Left colon (tissue), 2 donors: ENCODE measurements at regions not wholly inside any gene's neighbourhood (a gene's known extent, or its start where the extent isn't known, plus 50 kb on each side); places are given as distances from the start of the nearest gene placed in this dataset.

Experiments
- ATAC-seq: fragments of 200-7000 bp; cut with Tn5 transposase; one replicate; pipeline ENCODE4 v1.9.1; 2020; ENCODE audit warnings: mild to moderate bottlenecking, moderate library complexity
- DNase-seq, 2 donors: peaks; one replicate each; pipeline ENCODE4 v3.0.0-alpha.2; 2020
- intact Hi-C, 2 donors: fragments of 100-400 bp; cut with DNase I in 1 of 2; cut with micrococcal nuclease in 1 of 2; formaldehyde crosslinking; loops; one replicate each; pipeline versions ENCODE4 v1.11.2 to v1.14.0; 2022; cut with DNase I, micrococcal nuclease
- donor health status: DM: no; HTN: no; CAD: no.
- donor health status: DM: yes; HTN: yes; CAD: no.

DNA sequence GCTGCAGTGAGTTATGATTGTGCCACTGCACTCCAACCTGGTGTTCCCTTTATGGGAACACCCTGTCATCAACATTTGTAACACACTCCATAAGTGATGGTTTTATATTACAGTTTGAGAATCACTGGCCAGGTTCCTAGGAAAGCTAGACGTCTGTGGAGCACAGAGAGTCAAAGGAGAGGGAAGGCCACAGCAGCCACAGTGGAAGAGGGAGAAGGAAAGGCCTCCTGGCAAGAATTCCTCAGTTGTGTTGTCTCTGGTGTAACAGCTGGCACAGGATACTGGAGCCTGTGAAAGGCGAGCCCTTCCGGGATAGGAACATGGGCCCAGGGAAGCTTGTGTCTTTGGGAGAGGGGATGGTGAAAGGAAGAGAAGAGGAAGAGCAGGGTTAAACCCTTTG, 360.5 kb upstream of the PIK3C3 start:
- DNase-seq = no peak
- intact Hi-C loops = no loop called here
- ATAC-seq = peak; percentile 25

DNA sequence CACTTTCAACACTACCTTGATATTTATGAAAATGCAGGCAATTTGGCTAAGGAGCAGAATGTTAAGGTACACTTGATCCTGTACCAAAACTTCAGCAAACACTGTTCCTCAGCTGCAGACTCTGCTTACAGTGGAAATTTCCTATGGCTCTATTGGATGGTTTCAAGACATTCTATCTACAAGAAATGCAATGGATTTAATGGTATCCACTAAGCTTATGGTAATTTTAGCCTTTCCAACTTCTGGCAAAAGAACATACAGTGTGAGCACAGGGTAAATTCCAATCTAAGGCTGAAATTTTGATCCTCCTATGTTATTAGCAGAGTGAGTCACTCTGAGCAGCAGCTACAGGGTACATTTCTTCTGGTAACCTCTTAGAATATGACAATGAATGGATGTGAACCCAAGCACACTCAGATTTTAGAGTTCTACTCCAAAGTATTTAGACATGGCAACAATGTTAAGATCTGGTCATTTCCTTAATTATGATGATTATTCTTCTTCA, 361.8 kb upstream of the PIK3C3 start:
- ATAC-seq (no peak), DNase-seq (no peak)
- intact Hi-C loops = no loop called here

DNA sequence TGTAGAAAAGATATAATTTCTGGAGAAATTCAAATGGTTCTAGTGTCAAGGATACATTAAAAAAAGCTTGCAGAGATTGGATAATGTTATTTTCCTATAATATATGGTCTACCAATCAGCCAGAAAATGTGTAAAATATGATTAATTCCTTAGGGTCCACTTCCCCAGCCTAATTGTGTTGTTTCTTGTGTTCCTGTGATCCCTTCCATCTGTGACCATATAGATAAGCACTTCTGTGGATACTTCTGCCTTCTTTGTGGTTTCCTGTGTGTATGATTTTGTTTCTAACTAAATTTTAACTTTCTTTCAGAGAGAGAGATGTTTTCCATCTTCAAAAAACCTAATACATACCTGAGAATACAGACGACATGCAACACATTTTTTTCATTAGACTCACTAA, 367.1 kb upstream of the PIK3C3 start:
- no peak for ATAC-seq
- no peak for DNase-seq
- intact Hi-C loops = no loop called here

DNA sequence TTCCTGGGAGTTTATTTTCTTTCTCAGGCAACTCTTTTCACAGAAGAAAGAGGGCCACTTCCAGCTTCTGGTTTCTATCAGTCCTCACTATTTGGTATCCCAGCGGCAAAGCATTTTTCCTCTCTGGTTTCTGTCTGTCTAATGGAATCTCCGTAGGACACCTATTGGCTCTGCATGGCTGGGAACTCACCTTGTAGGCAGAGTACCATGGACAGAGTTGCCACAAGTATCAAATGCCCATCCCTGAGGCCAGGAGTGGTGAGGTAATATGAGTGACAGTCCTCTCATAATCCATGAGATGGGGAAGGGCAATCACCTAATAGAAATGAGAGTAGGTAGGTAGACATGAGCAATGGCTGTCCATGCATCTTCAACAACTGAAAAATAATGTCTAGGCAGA, 369.5 kb upstream of the PIK3C3 start:
- ATAC-seq = no peak
- no peak for DNase-seq
- intact Hi-C loops = no loop called here

DNA sequence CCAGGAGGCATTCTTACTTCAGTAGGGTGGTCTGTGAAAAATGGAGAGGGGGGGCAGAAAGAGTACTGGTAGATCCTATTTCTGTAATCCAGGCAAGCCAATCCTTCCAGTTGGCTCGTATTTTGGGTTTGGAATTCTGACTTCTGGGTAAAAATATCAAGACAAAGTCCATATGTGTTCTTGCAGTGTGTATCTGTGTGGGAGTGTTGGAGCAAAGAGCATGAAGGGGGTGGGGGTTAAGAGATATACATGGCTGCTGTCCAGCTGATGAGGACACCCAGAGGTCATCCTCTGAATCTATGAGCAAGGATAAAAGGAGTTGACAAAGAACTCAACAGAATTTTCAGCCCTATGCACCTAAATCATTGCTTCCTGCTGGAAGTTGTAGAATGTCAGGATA, 375.8 kb upstream of the PIK3C3 start:
- intact Hi-C loops = no loop called here
- DNase-seq (no peak), ATAC-seq (no peak)

DNA sequence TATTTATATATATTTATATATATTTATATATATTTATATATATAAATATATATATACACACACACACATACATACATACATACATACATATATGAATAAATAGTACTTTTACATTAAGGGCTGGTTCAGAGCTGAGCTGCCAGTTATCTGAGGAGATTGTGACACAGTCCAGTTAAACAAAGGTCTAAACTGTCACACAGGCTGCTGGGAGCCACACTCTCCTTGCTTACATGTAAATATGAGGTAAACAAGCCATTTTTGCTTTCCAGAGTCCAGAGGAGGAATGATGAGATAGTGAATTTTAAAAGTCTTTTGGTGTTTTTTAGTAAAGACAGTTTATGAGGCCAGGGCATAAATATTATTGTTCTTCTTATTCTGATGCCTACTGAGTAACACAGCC, 377.5 kb upstream of the PIK3C3 start:
- no peak for ATAC-seq
- no peak for DNase-seq
- intact Hi-C loops = no loop called here

DNA sequence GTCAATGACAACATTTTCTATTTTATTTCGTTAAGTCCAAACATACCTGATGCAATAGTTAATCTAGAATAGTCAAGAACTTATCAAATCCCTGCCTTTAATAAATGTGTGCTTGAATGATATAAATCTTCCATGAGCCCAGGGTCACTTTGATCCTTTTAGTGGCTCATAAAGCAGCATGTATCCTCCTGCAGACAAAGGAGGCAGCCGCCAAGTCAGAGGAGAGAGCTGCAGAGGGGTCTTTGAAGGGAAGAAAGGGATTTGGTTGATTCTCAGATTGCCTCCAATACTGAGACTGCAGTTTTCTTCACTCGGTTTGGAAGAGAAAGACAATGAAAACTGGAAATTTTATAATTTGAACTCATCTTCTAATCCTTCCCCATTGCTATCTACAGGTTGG, 378.4 kb upstream of the PIK3C3 start:
- intact Hi-C loops = no loop called here
- DNase-seq = no peak

DNA sequence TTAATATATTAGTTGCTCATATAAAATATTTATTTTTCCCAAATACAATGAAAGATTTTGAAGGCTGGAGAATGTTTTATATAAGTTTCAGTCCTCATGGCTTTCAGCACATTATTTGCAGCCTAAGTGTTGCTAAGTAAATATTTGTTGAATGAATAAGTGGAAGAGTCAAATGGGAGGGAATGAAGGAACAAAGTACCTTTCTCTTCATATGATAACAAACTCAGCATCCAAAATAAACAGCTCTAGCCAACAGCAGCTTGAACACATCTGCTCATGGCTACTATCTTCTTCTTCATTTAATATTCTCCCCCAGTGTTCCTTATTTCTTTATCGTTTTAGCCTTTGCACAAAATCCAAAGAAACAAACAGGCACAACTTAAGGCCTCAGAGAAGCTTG, 385.2 kb upstream of the PIK3C3 start:
- DNase-seq (no peak), ATAC-seq (no peak)
- intact Hi-C loops = no loop called here

More for the DNA sequence above, 378.4 kb upstream of the PIK3C3 start:
- no peak for ATAC-seq

DNA sequence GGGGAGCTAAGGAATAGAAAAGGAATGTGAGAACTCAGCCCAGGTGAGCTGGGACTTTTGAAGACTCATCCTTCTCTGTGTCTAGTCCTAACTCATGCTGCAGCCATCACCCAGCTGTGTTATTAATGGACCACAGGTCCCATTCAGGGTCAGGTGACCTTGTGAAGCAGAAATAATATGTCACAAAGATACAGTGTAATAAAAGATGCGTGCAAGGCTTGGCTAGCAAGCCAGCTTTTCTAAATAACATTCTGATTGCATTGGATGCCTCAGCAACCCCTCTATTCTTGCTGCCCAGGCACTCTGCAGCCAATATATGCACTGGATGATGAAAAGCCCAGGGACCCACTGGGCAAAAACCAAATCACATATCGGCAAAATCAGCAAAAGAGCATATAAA, 393.1 kb upstream of the PIK3C3 start:
- ATAC-seq = no peak
- intact Hi-C loops = no loop called here
- DNase-seq = no peak

DNA sequence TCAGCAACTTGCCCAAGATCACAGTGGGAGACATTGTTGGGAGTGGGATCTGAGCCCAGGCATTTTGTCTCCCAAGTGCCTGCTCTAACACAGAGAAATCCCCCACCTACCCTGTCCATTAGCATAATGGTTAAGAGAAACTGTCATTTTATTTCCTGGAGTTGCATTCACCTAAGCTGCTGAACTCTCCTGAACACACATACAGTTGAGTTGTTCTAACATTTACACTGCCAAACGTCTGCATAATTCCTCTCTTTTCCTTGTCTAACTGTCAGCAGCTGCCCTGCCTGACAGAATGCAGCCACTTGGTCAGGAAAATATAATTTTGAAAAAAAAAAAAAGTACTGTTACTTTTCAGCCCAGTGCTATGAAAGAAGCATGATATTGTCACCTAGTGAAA, 396.3 kb upstream of the PIK3C3 start:
- no peak for ATAC-seq
- intact Hi-C loops = no loop called here
- no peak for DNase-seq

DNA sequence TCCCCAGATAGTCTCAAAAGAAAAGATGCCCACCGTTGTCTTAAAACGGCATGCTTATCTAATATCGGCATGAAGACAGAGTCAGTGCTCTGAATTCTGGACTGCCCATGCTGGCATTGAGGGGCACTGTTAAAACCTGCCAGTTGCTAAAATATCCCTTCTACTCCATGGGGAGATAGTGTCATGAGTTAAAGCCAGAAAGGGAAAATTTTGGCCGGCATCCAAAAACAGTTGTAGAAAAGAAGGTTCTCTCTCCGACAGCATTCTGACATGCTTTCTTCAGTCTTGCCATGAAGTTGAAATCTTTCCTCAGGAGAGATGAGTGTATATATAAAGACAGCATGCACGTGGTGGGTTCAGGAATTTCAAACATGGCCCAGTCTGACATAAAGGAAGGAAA, 401.3 kb upstream of the PIK3C3 start:
- no peak for ATAC-seq
- no peak for DNase-seq
- intact Hi-C loops = no loop called here

DNA sequence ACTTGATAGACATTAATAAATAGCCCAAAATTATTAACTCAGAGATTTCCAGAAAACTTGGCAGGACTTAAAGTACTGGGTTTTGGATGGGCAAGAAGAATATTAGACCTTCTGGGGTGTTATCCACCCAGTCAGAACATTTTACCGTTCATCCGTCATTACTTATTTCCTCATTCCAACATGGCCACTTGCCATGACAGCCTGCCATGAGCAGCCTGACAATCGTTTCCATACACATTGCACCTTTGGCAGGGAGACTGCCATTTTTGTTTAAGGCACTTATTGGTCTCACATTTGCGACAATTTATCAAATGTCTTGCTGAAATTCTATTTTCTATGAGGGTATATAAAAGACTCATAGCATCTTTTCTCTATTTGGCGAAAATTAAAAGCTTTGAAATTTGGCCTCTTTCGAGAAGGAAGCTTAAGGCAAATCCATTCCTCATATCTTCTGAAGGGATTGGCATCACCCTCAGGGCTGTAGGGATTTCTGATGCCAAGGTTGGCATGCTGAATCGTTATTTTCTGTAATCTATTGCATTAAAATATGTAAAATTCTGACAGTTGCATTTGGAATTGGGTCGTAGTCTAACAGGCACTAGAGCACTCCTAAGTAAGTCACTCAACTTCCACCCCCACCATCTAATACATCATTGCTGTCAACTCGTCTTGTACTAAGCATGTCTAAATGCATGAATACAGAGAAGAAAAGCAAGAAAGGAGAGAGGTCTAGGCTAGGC, 406.3 kb upstream of the PIK3C3 start:
- intact Hi-C loops = no loop called here
- no peak for ATAC-seq
- DNase-seq = no peak

DNA sequence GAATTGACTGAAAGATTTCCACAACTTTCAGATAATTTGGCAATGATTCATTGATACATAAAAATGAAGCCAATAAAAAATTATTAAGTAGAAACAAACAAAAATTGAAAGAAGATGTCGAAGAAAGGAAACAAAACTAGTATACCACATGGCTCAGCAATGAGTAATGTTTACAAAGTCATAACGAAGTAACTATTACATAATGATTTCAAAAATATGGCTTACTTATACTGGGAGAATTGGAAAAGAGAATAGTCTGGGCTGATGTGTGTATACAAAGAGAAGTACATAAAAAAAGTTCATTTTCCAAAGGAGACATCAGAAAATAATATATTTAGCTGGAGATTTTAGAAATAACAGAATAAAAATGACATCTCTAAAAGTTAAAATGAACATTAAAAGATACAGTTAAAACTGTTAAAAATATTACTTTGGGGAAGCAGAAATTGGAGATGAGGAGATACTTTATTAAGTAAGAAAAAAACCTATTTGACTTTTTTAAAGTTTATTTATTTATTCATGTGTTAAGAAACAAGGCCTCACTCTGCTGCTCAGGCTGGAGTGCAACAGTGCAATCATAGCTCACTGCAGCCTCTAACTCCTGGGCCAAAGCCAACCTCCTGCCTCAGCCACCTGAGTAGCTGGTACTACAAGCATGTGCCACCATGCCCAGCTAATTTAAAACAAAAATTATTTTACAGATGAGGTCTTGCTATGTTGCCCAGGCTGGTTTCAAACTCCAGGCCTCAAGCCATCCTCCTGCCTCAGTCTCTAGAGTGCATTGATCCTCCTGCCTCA, 409.7 kb upstream of the PIK3C3 start:
- intact Hi-C loops = no loop called here

DNA sequence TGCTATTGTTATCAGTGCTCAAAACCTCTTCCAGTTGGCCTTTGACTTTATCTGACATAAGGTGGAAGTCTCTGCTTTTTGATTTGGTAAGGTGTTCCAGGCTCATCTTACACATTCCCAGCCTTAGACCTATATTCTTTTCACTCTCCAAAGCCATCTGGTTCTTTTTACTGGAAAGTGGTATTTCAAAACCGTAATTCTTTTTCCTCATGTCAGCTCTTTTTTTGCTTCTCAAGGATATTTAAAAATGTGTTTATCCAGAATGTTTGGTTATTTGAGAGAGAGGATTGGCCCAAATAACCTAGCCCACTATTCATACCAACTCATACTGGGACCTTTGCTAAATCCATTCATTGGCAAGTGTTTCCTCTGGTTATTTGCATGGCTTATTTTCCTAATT, 411.2 kb upstream of the PIK3C3 start:
- DNase-seq = no peak
- intact Hi-C loops = no loop called here
- no peak for ATAC-seq

More for the DNA sequence above, 409.7 kb upstream of the PIK3C3 start:
- ATAC-seq = no peak
- no peak for DNase-seq

DNA sequence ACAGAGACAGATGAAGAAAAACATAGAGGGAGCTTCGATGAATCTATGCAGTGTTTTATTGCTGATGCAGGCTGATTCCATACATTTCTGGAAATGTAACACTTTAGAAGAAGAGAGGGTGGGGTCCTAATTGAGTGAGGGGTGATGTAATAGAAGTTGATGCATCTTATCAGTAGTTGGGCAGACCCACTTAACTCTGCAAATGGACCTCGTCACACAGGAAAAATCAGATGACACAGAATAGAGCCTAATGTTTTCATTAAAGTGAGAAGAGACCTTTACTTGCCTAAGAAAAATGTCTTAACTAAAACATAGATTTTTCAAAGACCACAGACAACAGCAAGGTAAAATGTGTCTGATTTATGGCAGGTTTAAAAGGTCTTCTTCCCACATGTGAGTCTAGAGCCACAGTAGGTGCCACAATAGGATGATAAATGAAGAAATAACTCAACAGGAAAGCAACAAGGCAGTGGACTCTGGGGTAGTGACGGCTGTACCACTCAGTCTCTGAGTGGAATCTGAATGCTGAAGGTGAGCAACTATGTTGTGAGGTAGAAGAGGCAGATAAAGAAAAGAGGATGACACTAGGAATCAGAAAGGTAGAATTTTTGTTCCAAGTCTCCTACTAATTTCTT, 414.7 kb upstream of the PIK3C3 start:
- intact Hi-C loops = no loop called here
- no peak for DNase-seq
- no peak for ATAC-seq

DNA sequence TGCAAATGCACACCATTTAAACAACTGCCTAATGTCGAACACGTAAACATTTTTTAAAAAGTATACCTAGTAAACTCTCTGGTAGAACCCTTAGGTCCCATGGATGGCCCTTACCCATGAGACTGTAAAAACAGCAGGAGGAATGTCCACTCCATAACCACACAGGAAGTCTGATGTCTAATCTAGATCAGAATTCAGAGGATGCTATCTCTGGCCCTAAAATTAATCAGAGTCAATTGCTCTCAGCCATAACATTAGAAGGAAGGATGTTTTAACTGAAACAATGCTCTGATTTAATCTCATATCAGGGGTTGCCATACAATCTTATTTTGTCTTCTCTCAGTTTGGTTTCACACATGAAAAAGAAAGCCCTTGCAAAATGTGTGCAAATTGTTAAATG, 416.3 kb upstream of the PIK3C3 start:
- no peak for ATAC-seq
- intact Hi-C loops = no loop called here
- DNase-seq = no peak

DNA sequence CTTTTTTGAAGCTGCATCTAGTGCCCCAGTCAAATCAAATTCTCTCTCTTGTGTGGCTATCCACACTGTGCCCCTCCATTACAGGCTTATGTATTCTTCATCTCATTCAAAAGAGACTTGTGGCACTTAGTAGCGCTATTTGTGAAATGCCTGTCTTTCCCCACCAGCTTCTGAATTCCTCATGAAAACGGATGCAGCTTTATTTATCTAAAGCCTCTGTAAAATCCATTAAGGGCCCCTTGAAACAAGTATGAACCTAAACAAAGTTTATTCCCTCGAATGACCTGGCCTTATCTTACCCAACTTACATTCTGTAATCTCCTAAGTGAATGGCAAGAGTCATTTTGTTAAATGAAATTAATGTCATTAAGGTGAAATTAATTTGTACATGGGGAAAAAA, 417.4 kb upstream of the PIK3C3 start:
- intact Hi-C loops = no loop called here
- DNase-seq = no peak
- no peak for ATAC-seq

DNA sequence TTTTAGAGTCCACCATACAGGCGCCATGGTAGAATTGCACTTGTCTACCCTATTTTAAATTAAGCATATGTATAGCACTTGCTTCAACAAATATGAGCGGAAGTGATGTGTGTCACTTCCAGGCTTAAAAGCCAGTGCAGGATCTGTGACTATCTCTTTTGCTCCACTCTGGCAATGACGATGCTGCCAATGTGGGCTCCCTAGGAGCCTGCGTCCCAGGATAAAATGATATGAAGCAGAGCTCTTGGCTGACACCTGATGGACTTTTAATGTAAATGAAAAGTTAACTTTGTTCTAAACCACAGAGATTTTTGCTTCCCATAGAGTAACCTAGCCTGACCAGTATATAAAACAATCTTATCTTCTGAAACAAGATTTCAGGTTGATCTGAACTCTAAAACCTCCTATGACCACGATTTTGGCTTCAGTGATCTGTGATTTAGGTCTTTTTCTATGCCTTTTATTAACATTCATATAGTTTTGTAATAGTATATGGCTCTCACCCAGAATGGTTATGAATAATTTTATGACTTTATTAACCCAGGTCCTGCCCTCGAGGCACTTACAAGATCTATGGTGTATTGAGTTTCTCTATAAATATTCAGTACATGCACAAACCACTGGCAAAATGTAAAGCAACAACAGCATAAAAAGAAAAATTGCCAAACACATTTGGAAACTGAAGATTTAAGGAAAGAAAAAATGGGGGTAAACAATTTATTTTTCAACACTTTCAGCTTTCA, 422.5 kb upstream of the PIK3C3 start:
- intact Hi-C loops = no loop called here

DNA sequence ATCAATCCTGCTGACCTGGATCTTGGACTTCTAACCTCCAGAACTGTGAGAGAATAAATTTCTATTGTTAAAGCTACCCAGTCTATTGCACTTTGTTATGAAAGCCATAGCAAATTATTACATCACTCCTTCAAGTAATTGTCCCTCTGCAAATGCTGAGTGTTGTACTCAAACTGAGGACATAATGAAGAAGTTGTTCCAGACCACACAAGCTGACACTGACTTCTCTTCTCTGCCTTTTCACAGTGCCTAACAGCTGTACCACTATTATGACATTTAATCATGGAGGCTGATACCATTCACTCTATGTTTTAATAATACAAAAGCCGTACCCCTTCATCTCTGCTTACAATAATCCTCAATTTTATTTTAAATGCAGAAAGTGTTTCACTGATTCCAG, 424.1 kb upstream of the PIK3C3 start:
- ATAC-seq = no peak
- DNase-seq = no peak
- intact Hi-C loops = no loop called here

More for the DNA sequence above, 422.5 kb upstream of the PIK3C3 start:
- ATAC-seq (no peak), DNase-seq (no peak)
